ENCODE measurements at regions not wholly inside any gene's neighbourhood (a gene's known extent, or its start where the extent isn't known, plus 50 kb on each side); places are given as distances from the start of the nearest gene placed in this dataset.

DNA sequence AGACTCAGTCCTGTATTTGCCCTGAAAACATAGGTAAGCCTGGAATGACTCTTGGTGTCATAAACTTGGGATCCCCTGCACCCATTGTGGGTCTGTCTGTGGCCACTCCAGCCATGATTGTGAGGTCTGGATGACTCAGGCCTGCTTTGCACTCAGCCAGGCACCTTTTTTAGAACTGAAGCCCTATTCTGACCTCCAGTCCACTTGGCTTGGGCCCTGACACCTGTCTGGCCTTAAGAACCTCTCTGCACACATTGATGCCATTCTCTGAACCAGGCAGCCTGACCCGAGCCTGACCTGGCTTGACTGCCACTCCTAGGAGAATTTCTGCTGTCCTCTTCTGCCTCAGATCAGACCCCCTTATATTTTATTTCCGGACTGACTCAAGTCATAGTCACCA is 383.7 kb downstream of the MAFB start:
- TF ChIP-seq, protein P1, sequence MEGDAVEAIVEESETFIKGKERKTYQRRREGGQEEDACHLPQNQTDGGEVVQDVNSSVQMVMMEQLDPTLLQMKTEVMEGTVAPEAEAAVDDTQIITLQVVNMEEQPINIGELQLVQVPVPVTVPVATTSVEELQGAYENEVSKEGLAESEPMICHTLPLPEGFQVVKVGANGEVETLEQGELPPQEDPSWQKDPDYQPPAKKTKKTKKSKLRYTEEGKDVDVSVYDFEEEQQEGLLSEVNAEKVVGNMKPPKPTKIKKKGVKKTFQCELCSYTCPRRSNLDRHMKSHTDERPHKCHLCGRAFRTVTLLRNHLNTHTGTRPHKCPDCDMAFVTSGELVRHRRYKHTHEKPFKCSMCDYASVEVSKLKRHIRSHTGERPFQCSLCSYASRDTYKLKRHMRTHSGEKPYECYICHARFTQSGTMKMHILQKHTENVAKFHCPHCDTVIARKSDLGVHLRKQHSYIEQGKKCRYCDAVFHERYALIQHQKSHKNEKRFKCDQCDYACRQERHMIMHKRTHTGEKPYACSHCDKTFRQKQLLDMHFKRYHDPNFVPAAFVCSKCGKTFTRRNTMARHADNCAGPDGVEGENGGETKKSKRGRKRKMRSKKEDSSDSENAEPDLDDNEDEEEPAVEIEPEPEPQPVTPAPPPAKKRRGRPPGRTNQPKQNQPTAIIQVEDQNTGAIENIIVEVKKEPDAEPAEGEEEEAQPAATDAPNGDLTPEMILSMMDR (IDR thresholded peaks at IDR 0.05; ENCODE audit: insufficient read depth, low read length, poor library complexity, severe bottlenecking), result no peak
- no peak for TF ChIP-seq EZH2phosphoT487 (conservative IDR thresholded peaks at IDR 0.05; ENCODE audit: low read length)

Measured in SU-DHL-6 (cell line).